ENCODE measurements at regions not wholly inside any gene's neighbourhood (a gene's known extent, or its start where the extent isn't known, plus 50 kb on each side); places are given as distances from the start of the nearest gene placed in this dataset.

DNA sequence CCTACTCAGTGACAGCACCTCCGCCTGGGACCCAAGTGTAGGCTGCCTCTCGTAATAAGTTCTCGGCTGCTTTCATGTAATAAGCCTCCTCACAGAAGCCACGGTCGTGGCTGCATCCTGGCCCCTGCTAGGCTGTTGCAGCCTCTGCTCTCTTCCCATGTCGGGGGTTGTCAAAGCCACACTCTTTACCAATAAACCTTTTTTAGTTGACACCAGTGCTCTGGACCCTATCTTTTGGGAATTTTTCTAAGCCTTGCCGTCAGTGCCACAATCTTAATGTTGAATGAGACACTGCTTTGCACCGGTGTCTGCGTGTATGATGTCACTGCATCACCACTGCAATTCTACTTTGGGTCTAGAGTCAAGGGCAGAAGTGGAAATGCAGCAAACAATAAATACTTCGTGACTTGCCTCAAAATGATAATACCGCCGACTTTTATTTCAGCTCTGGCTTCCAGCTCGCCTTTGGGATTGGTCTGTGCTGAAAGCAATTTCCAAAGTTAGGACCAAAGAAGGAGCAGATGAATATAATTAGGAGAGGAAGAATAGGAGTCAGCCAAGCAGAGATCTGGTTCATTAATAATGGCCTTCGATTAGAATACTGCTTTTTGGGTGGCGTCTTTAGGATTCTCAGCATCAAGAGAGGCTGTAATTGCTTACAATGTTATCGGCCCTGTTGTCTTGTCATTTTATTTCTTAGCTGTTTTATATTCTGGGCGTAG lies 57.6 kb upstream of the CCN6 start:
- no peak for TF ChIP-seq SUZ12 (IDR thresholded peaks at IDR 0.05; ENCODE audit: extremely low read depth, insufficient read depth, insufficient read length)
- no peak for TF ChIP-seq YY1 (IDR thresholded peaks at IDR 0.05; ENCODE audit: insufficient read depth, insufficient read length)
